ENCODE measurements at regions not wholly inside any gene's neighbourhood (a gene's known extent, or its start where the extent isn't known, plus 50 kb on each side); places are given as distances from the start of the nearest gene placed in this dataset.

DNA sequence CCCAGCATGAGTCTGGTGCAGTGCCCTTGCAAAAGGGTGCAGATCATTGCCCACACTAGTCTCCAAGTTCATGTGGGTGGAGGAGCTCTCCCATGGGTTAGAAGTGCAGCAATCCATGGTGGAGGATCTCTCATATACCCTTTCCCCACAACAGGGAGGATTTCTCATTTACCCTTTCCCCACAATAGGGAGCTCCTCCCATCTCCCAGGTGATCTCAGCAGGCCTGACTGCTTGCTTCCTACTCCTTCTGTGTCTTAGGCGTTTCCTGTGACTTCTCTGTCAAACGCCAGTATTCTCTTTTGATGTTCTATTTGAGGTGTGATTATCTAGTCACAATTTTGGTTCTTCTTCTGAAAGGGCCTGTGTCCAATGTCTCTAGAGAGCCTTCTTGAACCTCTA lies 133.8 kb upstream of the RFX3 start:
- TF ChIP-seq RAD21 (IDR thresholded peaks at IDR 0.05; ENCODE audit: low read depth), result no peak
- TF ChIP-seq REST (IDR thresholded peaks at IDR 0.05; ENCODE audit: low read depth), result no peak
- TF ChIP-seq, protein P1, sequence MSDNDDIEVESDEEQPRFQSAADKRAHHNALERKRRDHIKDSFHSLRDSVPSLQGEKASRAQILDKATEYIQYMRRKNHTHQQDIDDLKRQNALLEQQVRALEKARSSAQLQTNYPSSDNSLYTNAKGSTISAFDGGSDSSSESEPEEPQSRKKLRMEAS (IDR thresholded peaks at IDR 0.05), result no peak
- no peak for TF ChIP-seq FOXM1 (IDR thresholded peaks at IDR 0.05; ENCODE audit: borderline replicate concordance, low read depth)
- TF ChIP-seq EP300 (IDR thresholded peaks at IDR 0.05; ENCODE audit: borderline replicate concordance), result no peak
- TF ChIP-seq USF1 (IDR thresholded peaks at IDR 0.05), result no peak
- TF ChIP-seq NFIC (IDR thresholded peaks at IDR 0.05), result no peak
- no peak for TF ChIP-seq TAF1 (IDR thresholded peaks at IDR 0.05; ENCODE audit: low read depth)
- no peak for TF ChIP-seq CEBPB (IDR thresholded peaks at IDR 0.05)
- no peak for TF ChIP-seq TCF12 (IDR thresholded peaks at IDR 0.05; ENCODE audit: low read depth)
- TF ChIP-seq CREB1 (IDR thresholded peaks at IDR 0.05; ENCODE audit: low read depth), result no peak
- no peak for TF ChIP-seq EGR1 (IDR thresholded peaks at IDR 0.05)
- no peak for TF ChIP-seq YY1 (IDR thresholded peaks at IDR 0.05; ENCODE audit: low read depth)
- no peak for TF ChIP-seq TEAD4 (IDR thresholded peaks at IDR 0.05)

Measured in Ishikawa (cell line).